ENCODE measurements at regions not wholly inside any gene's neighbourhood (a gene's known extent, or its start where the extent isn't known, plus 50 kb on each side); places are given as distances from the start of the nearest gene placed in this dataset.

DNA sequence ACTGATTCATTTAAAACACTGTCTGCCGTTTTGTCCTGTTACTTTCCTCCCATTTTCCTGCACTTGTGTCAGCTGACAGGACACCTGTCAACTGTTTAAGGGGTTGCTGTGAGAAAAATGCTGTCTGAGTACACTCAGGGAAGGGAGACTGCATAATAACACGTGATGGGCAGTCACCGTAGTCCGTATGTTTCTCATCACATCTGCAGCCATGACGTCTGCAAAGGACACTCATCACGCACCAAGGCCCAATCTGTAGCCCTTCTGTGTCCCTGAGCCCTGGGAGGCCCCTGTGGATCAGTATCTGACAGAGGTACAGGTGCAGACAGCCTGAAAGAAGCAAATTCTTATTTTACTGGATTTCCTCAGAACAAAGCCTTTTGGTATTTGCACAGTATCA lies 396.3 kb downstream of the YTHDC2 start:
- Histone ChIP-seq H3K9me3 (ENCODE audit: control insufficient read depth, insufficient read depth, low read length) (no peaks in the 10 kb centered on the region), H3K4me3 (ENCODE audit: low read depth, low read length) (no peak overlapping the region), H3K9ac (ENCODE audit: low read depth, low read length) (no peak overlapping the region), H3K27me3 (ENCODE audit: control insufficient read depth, insufficient read depth, low read length) (no peaks in the 10 kb centered on the region), H3K4me1 (ENCODE audit: control insufficient read depth, insufficient read depth, low read length) (no peaks in the 10 kb centered on the region), H3K36me3 (ENCODE audit: control insufficient read depth, insufficient read depth, low read length) (no peaks in the 10 kb centered on the region)

DNA sequence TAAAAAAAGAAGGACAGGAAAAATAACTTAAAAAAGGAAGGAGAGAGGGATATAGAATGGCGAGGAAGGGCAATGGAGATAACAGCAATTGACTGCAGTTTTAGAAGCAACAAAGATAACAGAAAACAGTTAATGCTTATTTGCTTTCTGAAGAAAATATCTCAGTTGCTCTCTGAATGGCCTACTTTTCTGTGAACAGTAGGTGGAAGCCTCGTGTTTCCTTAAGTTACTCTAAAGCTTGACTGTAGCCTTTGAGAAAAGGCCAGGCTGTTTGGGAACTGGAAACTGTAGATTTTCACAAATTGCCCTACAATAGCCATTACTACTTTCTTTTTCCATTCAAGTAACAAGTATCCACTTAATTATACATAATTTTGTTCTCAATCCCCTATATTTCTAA lies 404.5 kb downstream of the YTHDC2 start:
- Histone ChIP-seq H3K4me1 (ENCODE audit: control insufficient read depth, insufficient read depth, low read length) (no peaks in the 10 kb centered on the region), H3K9me3 (ENCODE audit: control insufficient read depth, insufficient read depth, low read length) (no peaks in the 10 kb centered on the region), H3K27me3 (ENCODE audit: control insufficient read depth, insufficient read depth, low read length) (no peaks in the 10 kb centered on the region), H3K9ac (ENCODE audit: low read depth, low read length) (no peak overlapping the region), H3K36me3 (ENCODE audit: control insufficient read depth, insufficient read depth, low read length) (no peaks in the 10 kb centered on the region), H3K4me3 (ENCODE audit: low read depth, low read length) (no peak overlapping the region)

DNA sequence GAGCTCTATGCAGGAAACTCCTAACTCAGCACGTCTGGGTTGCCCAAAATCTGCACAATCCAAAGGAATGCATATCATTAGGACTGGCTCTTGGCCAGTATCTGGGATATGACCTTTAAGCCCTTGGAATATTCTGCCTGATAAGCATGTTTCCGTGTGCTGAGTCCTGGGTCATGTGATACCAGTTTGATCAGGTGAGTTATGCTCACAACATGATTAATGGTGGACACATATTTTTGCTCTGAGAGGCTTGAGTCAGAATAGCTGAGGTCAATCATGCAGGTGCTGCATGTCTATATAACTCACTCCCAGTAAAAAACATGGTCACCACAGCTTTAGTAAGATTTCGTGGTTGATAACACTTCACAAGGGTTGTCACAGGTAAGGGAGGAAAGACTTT lies 408.8 kb downstream of the YTHDC2 start:
- no peaks in the 10 kb centered on the region for H3K9me3 ChIP-seq (ENCODE audit: control insufficient read depth, insufficient read depth, low read length)
- H3K4me3 ChIP-seq (ENCODE audit: low read depth, low read length): no peak overlapping the region
- no peaks in the 10 kb centered on the region for H3K27me3 ChIP-seq (ENCODE audit: control insufficient read depth, insufficient read depth, low read length)
- no peaks in the 10 kb centered on the region for H3K36me3 ChIP-seq (ENCODE audit: control insufficient read depth, insufficient read depth, low read length)
- no peaks in the 10 kb centered on the region for H3K4me1 ChIP-seq (ENCODE audit: control insufficient read depth, insufficient read depth, low read length)
- no peak overlapping the region for H3K9ac ChIP-seq (ENCODE audit: low read depth, low read length)

DNA sequence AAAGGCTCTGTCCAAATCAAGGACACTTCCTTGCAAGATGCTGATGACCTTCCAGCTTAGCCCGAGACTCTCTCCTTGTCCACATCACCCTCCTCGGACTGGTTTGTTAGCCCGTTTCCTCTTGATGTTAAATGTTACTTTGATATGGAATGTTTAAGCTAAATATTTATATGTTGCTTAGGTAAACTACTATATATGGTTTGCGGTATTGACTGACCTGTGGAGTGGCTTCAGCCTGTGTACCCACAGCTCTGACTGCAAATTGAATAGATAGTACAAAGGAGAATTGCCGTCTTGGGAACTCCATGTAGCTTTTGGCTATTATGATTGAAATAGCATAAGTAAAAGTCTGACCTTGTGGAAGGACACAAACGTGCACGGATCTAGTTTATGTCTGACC lies 422.0 kb downstream of the YTHDC2 start:
- Histone ChIP-seq H3K36me3 (ENCODE audit: control insufficient read depth, insufficient read depth, low read length) (no peaks in the 10 kb centered on the region), H3K4me1 (ENCODE audit: control insufficient read depth, insufficient read depth, low read length) (no peaks in the 10 kb centered on the region)

DNA sequence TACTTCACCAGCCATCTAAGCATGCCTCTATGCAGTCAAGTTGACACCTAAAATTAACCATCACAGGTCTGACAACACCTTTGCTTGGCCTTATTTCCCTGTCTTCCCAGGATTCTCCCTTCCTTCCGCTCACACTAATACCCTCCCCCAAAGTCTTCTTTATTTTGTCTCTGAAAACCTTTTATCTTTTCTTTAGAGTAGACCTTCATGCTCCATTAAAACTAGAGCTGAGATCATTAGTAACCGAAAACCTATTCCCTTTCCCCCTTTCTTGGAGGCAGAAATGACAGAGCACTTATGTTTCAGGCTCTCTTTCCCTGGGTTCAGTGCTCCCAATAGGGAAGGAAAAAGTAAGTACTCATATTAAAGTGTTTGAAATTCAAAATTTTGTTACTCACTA lies 423.8 kb downstream of the YTHDC2 start:
- H3K9ac ChIP-seq (ENCODE audit: low read depth, low read length): no peak overlapping the region
- H3K9me3 ChIP-seq (ENCODE audit: control insufficient read depth, insufficient read depth, low read length): no peaks in the 10 kb centered on the region
- no peaks in the 10 kb centered on the region for H3K4me1 ChIP-seq (ENCODE audit: control insufficient read depth, insufficient read depth, low read length)
- H3K27me3 ChIP-seq (ENCODE audit: control insufficient read depth, insufficient read depth, low read length): no peaks in the 10 kb centered on the region
- H3K36me3 ChIP-seq (ENCODE audit: control insufficient read depth, insufficient read depth, low read length): no peaks in the 10 kb centered on the region
- no peak overlapping the region for H3K4me3 ChIP-seq (ENCODE audit: low read depth, low read length)

More for the DNA sequence above, 422.0 kb downstream of the YTHDC2 start:
- H3K9me3 ChIP-seq (ENCODE audit: control insufficient read depth, insufficient read depth, low read length): no peaks in the 10 kb centered on the region
- no peaks in the 10 kb centered on the region for H3K27me3 ChIP-seq (ENCODE audit: control insufficient read depth, insufficient read depth, low read length)
- H3K4me3 ChIP-seq (ENCODE audit: low read depth, low read length): no peak overlapping the region
- H3K9ac ChIP-seq (ENCODE audit: low read depth, low read length): no peak overlapping the region

DNA sequence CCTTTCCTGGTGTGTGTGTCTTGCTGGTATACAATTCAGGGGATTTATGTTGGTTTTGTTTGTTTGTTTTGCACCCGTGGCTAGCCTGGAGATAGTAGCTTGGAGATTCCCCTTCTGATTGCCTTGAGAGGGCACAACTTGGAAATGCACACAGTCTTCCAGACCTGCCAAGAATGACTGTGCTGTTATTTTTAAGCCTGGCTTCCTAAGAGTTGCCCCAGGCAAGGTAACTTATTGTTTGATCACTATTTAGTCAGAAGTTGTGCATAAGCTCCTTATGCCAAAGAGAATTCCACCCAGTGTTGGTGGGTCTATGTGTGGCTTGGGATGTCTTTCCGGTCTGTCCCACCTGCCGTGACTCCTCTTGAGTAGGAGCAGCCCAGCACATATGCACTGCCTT lies 421.9 kb upstream of the KCNN2 start:
- no peaks in the 10 kb centered on the region for H3K9me3 ChIP-seq (ENCODE audit: control insufficient read depth, insufficient read depth, low read length)
- no peaks in the 10 kb centered on the region for H3K36me3 ChIP-seq (ENCODE audit: control insufficient read depth, insufficient read depth, low read length)
- no peaks in the 10 kb centered on the region for H3K27me3 ChIP-seq (ENCODE audit: control insufficient read depth, insufficient read depth, low read length)
- no peak overlapping the region for H3K9ac ChIP-seq (ENCODE audit: low read depth, low read length)
- no peaks in the 10 kb centered on the region for H3K4me1 ChIP-seq (ENCODE audit: control insufficient read depth, insufficient read depth, low read length)
- no peak overlapping the region for H3K4me3 ChIP-seq (ENCODE audit: low read depth, low read length)

DNA sequence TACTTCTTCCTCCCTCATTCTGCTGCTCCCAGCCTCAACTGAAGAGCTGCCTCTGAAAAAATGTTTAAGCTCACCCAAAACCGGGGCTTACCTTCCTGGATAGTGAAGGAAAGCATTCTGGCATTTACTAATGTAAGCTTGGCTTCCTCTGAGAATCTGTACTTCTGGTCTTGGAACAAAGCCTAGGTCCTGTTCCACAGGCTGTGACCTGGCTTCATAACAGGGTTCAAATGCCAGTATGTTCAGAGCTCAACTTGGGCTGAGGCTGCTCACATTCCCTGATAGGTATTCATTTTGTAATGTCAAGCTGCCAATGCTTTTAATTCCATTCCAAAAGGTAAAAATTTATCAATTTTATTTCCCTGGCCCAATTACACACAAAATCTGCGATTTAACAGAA lies 411.7 kb upstream of the KCNN2 start:
- H3K9me3 ChIP-seq (ENCODE audit: control insufficient read depth, insufficient read depth, low read length): no peaks in the 10 kb centered on the region
- no peak overlapping the region for H3K4me3 ChIP-seq (ENCODE audit: low read depth, low read length)
- H3K9ac ChIP-seq (ENCODE audit: low read depth, low read length): no peak overlapping the region
- H3K4me1 ChIP-seq (ENCODE audit: control insufficient read depth, insufficient read depth, low read length): no peaks in the 10 kb centered on the region
- H3K27me3 ChIP-seq (ENCODE audit: control insufficient read depth, insufficient read depth, low read length): no peaks in the 10 kb centered on the region
- H3K36me3 ChIP-seq (ENCODE audit: control insufficient read depth, insufficient read depth, low read length): no peaks in the 10 kb centered on the region

DNA sequence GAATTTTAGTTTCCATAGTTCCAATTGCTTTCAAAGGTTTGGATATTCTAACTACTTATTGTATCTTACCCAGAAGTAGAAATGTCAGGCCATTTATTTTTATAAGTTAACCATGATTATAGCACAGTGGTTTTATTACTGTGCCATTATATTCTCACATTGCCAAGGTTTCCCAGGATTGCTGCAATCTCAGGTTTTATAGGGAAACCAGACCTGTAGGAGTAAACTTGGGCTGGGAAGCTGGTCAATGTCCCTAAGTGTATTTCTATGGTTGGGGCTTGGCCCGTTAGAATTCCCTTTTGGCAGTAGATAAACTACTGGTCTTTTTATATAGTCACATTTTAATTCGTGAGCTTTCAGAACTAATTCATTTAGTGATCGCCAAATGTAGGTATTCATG lies 396.6 kb upstream of the KCNN2 start:
- Histone ChIP-seq H3K36me3 (ENCODE audit: control insufficient read depth, insufficient read depth, low read length) (no peaks in the 10 kb centered on the region), H3K27me3 (ENCODE audit: control insufficient read depth, insufficient read depth, low read length) (no peaks in the 10 kb centered on the region), H3K9ac (ENCODE audit: low read depth, low read length) (no peak overlapping the region), H3K4me1 (ENCODE audit: control insufficient read depth, insufficient read depth, low read length) (no peaks in the 10 kb centered on the region), H3K9me3 (ENCODE audit: control insufficient read depth, insufficient read depth, low read length) (no peaks in the 10 kb centered on the region), H3K4me3 (ENCODE audit: low read depth, low read length) (no peak overlapping the region)

DNA sequence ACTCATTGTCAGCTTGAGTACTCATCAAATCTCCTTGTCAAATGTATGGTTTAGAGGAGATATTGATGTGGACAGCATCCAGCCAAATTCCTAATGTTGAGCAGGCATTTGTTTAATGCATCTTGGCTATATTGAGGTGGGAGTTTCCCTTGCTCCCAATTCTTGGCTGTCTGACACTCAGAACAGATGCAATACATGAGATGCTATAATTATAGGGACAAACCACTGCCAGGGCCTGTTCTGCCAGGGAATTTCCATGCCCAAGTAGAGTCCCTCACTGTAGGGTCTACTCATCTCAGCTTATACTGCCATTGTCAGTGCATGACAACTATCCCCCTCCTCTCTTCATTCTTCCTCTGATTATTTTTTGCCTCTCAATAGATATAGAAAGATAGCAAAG lies 392.0 kb upstream of the KCNN2 start:
- Histone ChIP-seq H3K36me3 (ENCODE audit: control insufficient read depth, insufficient read depth, low read length) (no peaks in the 10 kb centered on the region), H3K9ac (ENCODE audit: low read depth, low read length) (no peak overlapping the region), H3K4me3 (ENCODE audit: low read depth, low read length) (no peak overlapping the region), H3K4me1 (ENCODE audit: control insufficient read depth, insufficient read depth, low read length) (no peaks in the 10 kb centered on the region), H3K27me3 (ENCODE audit: control insufficient read depth, insufficient read depth, low read length) (no peaks in the 10 kb centered on the region), H3K9me3 (ENCODE audit: control insufficient read depth, insufficient read depth, low read length) (no peaks in the 10 kb centered on the region)

DNA sequence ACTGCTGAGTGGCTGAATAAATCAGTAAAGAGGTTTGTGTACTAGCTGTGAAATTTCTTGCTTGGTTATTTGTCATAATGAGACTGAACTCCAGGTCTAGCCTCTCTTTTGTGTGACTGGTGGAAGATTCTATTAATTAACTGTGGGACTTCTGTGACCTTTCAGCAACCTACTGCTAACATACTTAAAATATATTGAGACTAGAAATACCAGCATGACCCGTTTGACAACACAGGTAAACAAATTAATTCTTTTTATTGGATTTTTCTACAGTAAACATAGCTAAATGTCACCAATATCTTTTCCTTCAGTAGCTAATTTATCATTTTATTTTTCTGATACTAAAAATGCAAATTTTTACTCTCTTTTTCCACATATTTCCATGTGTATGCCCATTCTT lies 390.4 kb upstream of the KCNN2 start:
- Histone ChIP-seq H3K36me3 (ENCODE audit: control insufficient read depth, insufficient read depth, low read length) (no peaks in the 10 kb centered on the region), H3K9me3 (ENCODE audit: control insufficient read depth, insufficient read depth, low read length) (no peaks in the 10 kb centered on the region), H3K9ac (ENCODE audit: low read depth, low read length) (no peak overlapping the region), H3K4me1 (ENCODE audit: control insufficient read depth, insufficient read depth, low read length) (no peaks in the 10 kb centered on the region), H3K27me3 (ENCODE audit: control insufficient read depth, insufficient read depth, low read length) (no peaks in the 10 kb centered on the region), H3K4me3 (ENCODE audit: low read depth, low read length) (no peak overlapping the region)

DNA sequence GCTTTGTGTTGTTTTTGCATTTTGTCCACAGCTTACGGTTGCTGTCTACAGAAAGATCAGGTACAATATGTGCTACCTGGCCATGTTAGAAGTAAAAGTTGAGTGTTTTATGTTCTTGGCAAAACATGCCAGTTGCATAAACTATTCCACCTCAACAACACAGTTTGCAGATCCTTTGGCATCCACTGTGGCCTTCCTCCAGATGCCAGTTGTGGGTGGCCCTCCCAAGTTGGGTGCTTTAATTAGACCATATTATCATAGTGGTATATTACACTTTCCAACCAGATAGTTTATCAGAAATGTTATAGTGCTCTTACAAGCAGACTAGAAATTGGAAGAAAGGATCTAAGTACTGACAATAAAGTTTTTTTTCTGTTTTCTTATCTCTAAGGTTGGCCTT lies 386.9 kb upstream of the KCNN2 start:
- H3K27me3 ChIP-seq (ENCODE audit: control insufficient read depth, insufficient read depth, low read length): no peaks in the 10 kb centered on the region
- H3K9me3 ChIP-seq (ENCODE audit: control insufficient read depth, insufficient read depth, low read length): no peaks in the 10 kb centered on the region
- no peaks in the 10 kb centered on the region for H3K4me1 ChIP-seq (ENCODE audit: control insufficient read depth, insufficient read depth, low read length)
- no peak overlapping the region for H3K4me3 ChIP-seq (ENCODE audit: low read depth, low read length)
- H3K9ac ChIP-seq (ENCODE audit: low read depth, low read length): no peak overlapping the region
- no peaks in the 10 kb centered on the region for H3K36me3 ChIP-seq (ENCODE audit: control insufficient read depth, insufficient read depth, low read length)

DNA sequence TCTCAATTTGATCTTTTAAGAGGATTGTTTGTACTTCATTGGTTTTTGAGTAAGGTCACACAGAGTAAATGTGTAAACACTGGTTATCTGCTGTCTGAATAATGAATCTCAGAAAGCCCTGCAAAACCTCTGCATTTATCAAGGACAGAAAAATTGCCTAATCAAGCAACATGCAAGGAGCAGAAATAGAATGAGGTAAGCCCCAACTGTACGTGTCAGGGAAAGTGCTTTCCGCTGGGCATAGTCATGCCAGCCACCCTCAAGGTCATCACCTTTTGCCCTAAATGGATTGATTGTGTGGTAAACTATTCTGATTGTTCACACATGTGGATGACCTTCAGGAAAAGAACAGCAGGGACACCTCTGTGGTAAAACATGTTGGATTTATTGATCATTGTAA lies 376.9 kb upstream of the KCNN2 start:
- Histone ChIP-seq H3K9ac (ENCODE audit: low read depth, low read length) (no peak overlapping the region), H3K9me3 (ENCODE audit: control insufficient read depth, insufficient read depth, low read length) (no peaks in the 10 kb centered on the region), H3K4me1 (ENCODE audit: control insufficient read depth, insufficient read depth, low read length) (no peaks in the 10 kb centered on the region), H3K36me3 (ENCODE audit: control insufficient read depth, insufficient read depth, low read length) (no peaks in the 10 kb centered on the region), H3K27me3 (ENCODE audit: control insufficient read depth, insufficient read depth, low read length) (no peaks in the 10 kb centered on the region), H3K4me3 (ENCODE audit: low read depth, low read length) (no peak overlapping the region)

DNA sequence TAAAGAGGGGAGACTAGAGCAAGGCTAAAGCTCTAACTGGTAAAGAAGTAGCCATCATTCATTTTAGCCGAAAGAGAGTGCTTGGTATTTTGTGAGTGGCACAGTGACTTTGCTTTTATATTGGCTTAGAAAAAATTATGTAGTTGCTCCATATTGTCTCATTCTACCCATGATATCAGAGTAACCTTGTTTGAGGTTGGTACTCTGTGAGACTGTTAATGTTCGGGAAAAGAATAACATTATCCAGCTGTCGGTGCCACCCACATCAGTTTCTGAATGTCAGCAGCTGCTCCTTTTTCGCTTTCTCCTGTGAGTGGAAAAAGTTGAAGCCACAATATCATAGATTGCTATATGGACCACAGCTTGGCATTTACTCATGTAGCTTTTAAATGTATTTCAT lies 376.4 kb upstream of the KCNN2 start:
- Histone ChIP-seq H3K9me3 (ENCODE audit: control insufficient read depth, insufficient read depth, low read length) (no peaks in the 10 kb centered on the region), H3K9ac (ENCODE audit: low read depth, low read length) (no peak overlapping the region), H3K27me3 (ENCODE audit: control insufficient read depth, insufficient read depth, low read length) (no peaks in the 10 kb centered on the region), H3K4me3 (ENCODE audit: low read depth, low read length) (no peak overlapping the region), H3K4me1 (ENCODE audit: control insufficient read depth, insufficient read depth, low read length) (no peaks in the 10 kb centered on the region), H3K36me3 (ENCODE audit: control insufficient read depth, insufficient read depth, low read length) (no peaks in the 10 kb centered on the region)

Data from iPS-15b (cell line).